ENCODE measurements at regions not wholly inside any gene's neighbourhood (a gene's known extent, or its start where the extent isn't known, plus 50 kb on each side); places are given as distances from the start of the nearest gene placed in this dataset.

- no peak for TF ChIP-seq CTCF (optimal IDR thresholded peaks at IDR 0.05 in 1 of 3, IDR thresholded peaks at IDR 0.05 in 1 of 3, conservative IDR thresholded peaks at IDR 0.05 in 1 of 3; ENCODE audit: extremely low read depth in 1 of 3, insufficient read depth in 2 of 3, low read length in 3 of 3)
- no peak for TF ChIP-seq EZH2 (IDR thresholded peaks at IDR 0.05; ENCODE audit: low read length)
These were observed 77.3 kb upstream of the LSM14A start for GRCh38 chr19:34094960-34095359.
